Stimulated activated naive CD8-positive, alpha-beta T cell treated with anti-CD3 and anti-CD28 coated beads, Interleukin-15, amount 100 ng/mL, for 72 hours (primary cell): ENCODE measurements at regions not wholly inside any gene's neighbourhood (a gene's known extent, or its start where the extent isn't known, plus 50 kb on each side); places are given as distances from the start of the nearest gene placed in this dataset.
"Not testable (repeated sequence)": the region's sequence is repeated elsewhere in the genome, so short reads cannot be mapped to it uniquely, and the experiment has no call there.

ENCODE experiments used
- ATAC-seq: fragments of 150-1000 bp; cut with Tn5 transposase; 2 replicates; pipeline ENCODE4 v1.10.0; 2021; ENCODE audit warnings: mild to moderate bottlenecking, moderate library complexity
- DNase-seq, 2 donors: peaks; one replicate each; pipeline ENCODE4 v3.0.0; 2021 to 2022
- H3K27ac Mint-ChIP-seq, 2 donors: one replicate each; pipeline ENCODE4 v1.8.0; 2022; ENCODE audit warnings: mild to moderate bottlenecking in 2 of 2, mixed read lengths in 2 of 2, moderate library complexity in 2 of 2
- H3K27me3 Mint-ChIP-seq: one replicate; pipeline ENCODE4 v1.8.0; 2022; ENCODE audit warnings: mixed read lengths
- H3K4me1 Mint-ChIP-seq: one replicate; pipeline ENCODE4 v1.8.0; 2022; ENCODE audit warnings: mild to moderate bottlenecking, mixed read lengths
- H3K4me3 Mint-ChIP-seq, 2 donors: one replicate each; pipeline ENCODE4 v1.8.0; 2022; ENCODE audit warnings: mild to moderate bottlenecking in 2 of 2, mixed read lengths in 2 of 2, moderate library complexity in 1 of 2
- H3K9me3 Mint-ChIP-seq, 2 donors: one replicate each; pipeline ENCODE4 v1.8.0; 2022; ENCODE audit warnings: mixed read lengths in 2 of 2

DNA sequence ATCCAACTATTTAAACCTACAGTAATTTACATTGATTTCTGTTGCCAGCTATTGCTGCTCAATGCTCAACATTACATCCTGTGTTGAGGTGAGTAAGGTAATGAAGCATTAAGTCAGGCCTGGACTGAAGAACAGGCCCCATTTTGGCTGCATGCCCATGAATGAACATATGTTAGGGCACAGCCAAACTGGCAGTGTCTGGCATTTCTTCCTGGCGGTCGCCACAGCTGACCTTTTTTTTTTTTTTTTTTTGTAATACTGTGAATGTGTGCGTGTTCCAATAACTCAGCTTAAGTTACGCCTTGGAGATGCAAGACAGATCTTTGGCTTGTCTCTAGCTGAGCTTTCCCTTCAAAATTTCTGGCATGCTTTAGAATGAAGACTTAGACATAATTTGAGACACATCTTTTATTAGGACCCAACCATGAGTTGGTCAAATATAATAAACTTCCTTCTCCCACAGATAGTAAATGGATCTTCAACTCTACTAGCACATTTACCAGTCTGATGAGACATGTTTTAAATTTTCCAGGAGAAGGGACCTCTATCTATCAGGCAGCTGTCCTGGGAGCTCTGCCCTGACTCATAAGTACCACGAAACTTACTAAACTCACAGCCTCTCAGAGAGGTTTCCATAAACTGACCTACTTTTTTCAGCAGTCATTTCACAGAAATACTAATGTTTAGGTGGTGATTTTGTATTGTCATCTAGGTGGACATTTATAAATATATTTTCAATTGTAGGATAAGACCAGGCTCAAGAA is 341.1 kb upstream of the RUNX1 start:
- Mint-ChIP-seq H3K27me3 (no peaks in the 10 kb centered on the region), H3K9me3 (peaks cover 0 to 10% of the 10 kb centered on the region in 2 donors), H3K4me3 (no peak overlapping the region), H3K4me1 (no peaks in the 10 kb centered on the region), H3K27ac (no peak overlapping the region)
- ATAC-seq (no peak), DNase-seq (no peak)

DNA sequence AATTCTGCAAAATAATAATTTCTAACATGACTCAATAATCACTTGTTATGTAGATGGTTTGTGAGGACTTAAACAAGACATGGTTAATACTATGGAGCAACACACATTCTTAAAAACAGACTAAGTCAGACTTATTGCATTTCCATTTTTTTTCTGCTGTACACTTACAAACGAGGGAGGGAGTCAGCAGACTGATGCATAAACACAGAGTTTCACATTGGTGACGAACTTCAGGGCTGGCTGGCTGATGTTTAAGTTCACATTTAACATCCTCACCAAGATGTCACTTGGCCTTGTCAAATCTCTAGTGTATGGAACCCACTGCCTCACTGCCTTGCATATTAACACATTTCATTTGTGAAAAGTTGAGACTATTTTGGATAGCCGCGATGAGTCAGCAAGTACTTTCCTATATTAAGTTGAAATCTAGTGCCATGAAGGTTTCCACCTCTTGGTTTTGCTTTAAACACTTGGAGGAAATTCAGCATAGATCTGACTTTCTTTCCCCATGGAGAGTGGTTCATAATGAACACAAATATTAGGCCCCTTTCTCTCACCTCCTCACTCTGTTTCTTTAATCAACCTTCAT is 337.5 kb upstream of the RUNX1 start:
- peaks cover 0 to 10% of the 10 kb centered on the region in 2 donors for H3K9me3 Mint-ChIP-seq
- no peak overlapping the region for H3K4me3 Mint-ChIP-seq
- DNase-seq (no peak), ATAC-seq (no peak)
- no peaks in the 10 kb centered on the region for H3K27me3 Mint-ChIP-seq
- H3K4me1 Mint-ChIP-seq: no peaks in the 10 kb centered on the region
- no peak overlapping the region for H3K27ac Mint-ChIP-seq

GRCh38 chr21:35384375-35384774 is 335.3 kb upstream of the RUNX1 start:
- Mint-ChIP-seq H3K4me3 (no peak overlapping the region), H3K4me1 (no peaks in the 10 kb centered on the region), H3K27me3 (no peaks in the 10 kb centered on the region), H3K9me3 (peaks cover 0 to 10% of the 10 kb centered on the region in 2 donors), H3K27ac (no peak overlapping the region)
- no peak for ATAC-seq
- no peak for DNase-seq

DNA sequence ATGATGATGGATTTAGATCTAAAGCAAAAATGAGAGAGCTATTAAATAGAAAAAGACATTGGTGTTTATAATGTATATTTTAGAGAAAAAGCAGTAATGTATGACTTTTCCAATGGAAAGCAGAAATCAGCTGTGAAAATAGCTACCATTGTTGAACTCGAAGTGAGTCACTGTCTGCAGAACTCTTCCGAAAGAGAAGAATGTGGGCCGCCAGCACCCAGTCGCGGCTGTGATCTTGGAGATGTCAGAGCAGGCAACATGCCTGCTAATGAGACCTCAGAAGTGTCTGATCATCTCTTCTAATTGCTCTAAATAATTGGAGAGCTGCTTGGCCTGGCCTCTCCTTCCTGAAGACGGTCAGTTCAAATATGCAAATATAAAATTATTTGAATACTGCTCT is 333.6 kb upstream of the RUNX1 start:
- no peaks in the 10 kb centered on the region for H3K4me1 Mint-ChIP-seq
- H3K4me3 Mint-ChIP-seq: no peak overlapping the region
- no peaks in the 10 kb centered on the region for H3K9me3 Mint-ChIP-seq
- DNase-seq (no peak), ATAC-seq (no peak)
- no peak overlapping the region for H3K27ac Mint-ChIP-seq
- H3K27me3 Mint-ChIP-seq: no peaks in the 10 kb centered on the region

DNA sequence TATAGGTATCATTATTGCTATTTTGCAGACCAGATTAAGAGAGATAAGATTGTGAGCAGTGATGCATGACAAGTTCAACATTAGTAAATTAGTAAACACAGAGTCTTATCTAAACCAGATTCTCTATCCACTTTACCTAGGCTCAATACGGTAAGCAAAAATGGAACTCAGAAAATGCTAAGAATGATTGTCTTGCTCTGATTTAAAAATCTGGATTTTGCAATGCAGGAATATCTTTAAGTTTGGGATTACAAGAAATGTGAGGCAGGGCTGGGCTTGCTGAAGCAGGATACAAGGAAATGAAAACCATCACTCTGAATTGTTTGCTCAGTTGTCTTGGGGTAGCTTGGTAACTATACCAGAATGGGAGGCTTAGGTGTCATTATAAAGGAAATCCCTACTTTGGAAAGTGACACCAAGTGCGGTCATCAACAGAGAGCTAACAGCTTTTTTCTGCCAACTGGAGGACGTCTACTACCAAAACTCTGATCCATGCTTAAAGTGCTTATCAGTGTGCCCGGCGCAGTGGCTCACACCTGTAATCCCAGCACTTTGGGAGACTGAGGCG is 332.7 kb upstream of the RUNX1 start:
- no peak overlapping the region for H3K27ac Mint-ChIP-seq
- H3K4me1 Mint-ChIP-seq: no peaks in the 10 kb centered on the region
- DNase-seq (no peak), ATAC-seq (no peak)
- H3K4me3 Mint-ChIP-seq: no peak overlapping the region
- H3K27me3 Mint-ChIP-seq: no peaks in the 10 kb centered on the region
- no peaks in the 10 kb centered on the region for H3K9me3 Mint-ChIP-seq

- not testable (repeated sequence) for ATAC-seq, H3K9me3 Mint-ChIP-seq, H3K4me1 Mint-ChIP-seq, H3K27ac Mint-ChIP-seq, H3K27me3 Mint-ChIP-seq, H3K4me3 Mint-ChIP-seq, DNase-seq
Observed at GRCh38 chr21:35380304-35380703, 331.2 kb upstream of the RUNX1 start.

GRCh38 chr21:35378881-35379280 is 329.8 kb upstream of the RUNX1 start:
- ATAC-seq: no peak
- Mint-ChIP-seq H3K4me3 (no peak overlapping the region), H3K4me1 (no peaks in the 10 kb centered on the region), H3K9me3 (no peaks in the 10 kb centered on the region), H3K27ac (no peak overlapping the region), H3K27me3 (no peaks in the 10 kb centered on the region)
- no peak for DNase-seq

DNA sequence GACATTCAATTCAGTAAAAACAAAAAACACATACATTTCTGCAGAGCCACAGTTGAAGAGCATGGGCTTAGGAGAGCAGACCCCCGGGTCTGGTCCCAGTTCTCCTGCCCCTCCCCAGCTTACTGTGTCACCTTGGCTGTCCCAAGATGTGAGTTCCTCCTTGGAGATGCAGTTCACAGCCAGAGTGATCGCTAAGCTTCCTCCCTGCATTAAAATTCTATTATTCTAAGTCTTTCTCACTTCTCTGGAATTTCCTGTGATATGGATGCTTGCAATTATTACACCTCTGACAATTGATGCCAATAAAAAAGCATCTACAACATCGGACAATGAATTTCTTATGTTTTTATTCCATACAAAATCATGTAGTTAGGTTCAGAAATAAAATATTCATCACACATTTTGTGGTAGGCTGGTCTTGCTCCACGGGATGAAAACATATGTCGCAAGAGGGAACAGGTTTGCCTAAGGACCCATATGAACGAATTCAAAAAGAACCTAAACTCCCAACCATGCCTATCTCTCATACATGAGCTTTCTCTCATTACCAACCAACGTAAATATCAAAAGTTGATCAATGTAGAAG is 328.5 kb upstream of the RUNX1 start:
- no peak overlapping the region for H3K27ac Mint-ChIP-seq
- no peaks in the 10 kb centered on the region for H3K9me3 Mint-ChIP-seq
- ATAC-seq (no peak), DNase-seq (no peak)
- no peaks in the 10 kb centered on the region for H3K27me3 Mint-ChIP-seq
- no peaks in the 10 kb centered on the region for H3K4me1 Mint-ChIP-seq
- H3K4me3 Mint-ChIP-seq: no peak overlapping the region

DNA sequence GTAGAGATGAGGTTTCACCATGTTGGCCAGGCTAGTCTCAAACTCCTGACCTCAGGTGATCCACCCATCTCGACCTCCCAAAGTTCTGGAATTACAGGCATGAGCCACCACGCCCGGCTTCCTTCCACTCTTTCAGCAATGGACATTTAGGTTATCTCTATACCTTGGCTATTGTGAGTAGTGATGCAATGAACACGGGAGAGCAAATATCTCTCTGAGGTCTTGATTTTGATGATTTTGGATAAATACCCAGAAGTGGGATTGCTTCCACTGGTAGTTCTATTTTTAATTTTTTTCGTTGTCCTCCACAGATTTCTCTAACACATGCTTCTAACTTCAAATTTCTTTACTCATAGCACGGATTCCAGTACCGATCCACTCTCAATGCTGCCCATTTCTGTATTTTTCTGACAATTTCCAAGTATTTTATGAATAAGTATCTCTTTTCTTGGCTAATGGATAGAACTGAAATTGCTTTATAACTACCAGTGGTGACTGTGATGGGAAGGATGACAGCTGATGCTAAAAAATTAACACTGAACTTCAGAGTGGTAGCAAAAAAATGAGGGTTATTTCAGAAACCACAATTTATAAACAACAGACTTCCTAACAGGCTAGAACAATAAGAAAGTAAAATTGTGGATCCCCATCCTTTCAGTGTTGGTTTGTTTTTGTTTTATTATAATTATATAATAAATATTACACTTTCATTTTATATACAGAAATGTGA is 327.5 kb upstream of the RUNX1 start:
- H3K27me3 Mint-ChIP-seq: no peaks in the 10 kb centered on the region
- H3K4me3 Mint-ChIP-seq: no peak overlapping the region
- no peak for ATAC-seq
- DNase-seq: no peak
- H3K27ac Mint-ChIP-seq: no peak overlapping the region
- no peaks in the 10 kb centered on the region for H3K4me1 Mint-ChIP-seq
- H3K9me3 Mint-ChIP-seq: no peaks in the 10 kb centered on the region

- Mint-ChIP-seq H3K27ac (no peak overlapping the region), H3K4me3 (no peak overlapping the region), H3K4me1 (no peaks in the 10 kb centered on the region), H3K27me3 (no peaks in the 10 kb centered on the region), H3K9me3 (no peaks in the 10 kb centered on the region)
- no peak for ATAC-seq
- no peak for DNase-seq
Observed at GRCh38 chr21:35375115-35375514, 326.0 kb upstream of the RUNX1 start.

GRCh38 chr21:35373998-35374397 is 324.9 kb upstream of the RUNX1 start:
- no peak for DNase-seq
- Mint-ChIP-seq H3K9me3 (no peaks in the 10 kb centered on the region), H3K27me3 (no peaks in the 10 kb centered on the region), H3K4me1 (no peaks in the 10 kb centered on the region), H3K4me3 (no peak overlapping the region), H3K27ac (no peak overlapping the region)
- ATAC-seq: no peak

- DNase-seq (no peak), ATAC-seq (no peak)
- Mint-ChIP-seq H3K4me3 (no peak overlapping the region), H3K27me3 (no peaks in the 10 kb centered on the region), H3K9me3 (no peaks in the 10 kb centered on the region), H3K27ac (no peak overlapping the region), H3K4me1 (no peaks in the 10 kb centered on the region)
Observed at GRCh38 chr21:35372201-35372600, 323.1 kb upstream of the RUNX1 start.

GRCh38 chr21:35370671-35371070 is 321.6 kb upstream of the RUNX1 start:
- Mint-ChIP-seq H3K4me3 (no peak overlapping the region), H3K27me3 (no peaks in the 10 kb centered on the region), H3K27ac (no peak overlapping the region), H3K4me1 (no peaks in the 10 kb centered on the region), H3K9me3 (no peaks in the 10 kb centered on the region)
- DNase-seq (no peak), ATAC-seq (no peak)

DNA sequence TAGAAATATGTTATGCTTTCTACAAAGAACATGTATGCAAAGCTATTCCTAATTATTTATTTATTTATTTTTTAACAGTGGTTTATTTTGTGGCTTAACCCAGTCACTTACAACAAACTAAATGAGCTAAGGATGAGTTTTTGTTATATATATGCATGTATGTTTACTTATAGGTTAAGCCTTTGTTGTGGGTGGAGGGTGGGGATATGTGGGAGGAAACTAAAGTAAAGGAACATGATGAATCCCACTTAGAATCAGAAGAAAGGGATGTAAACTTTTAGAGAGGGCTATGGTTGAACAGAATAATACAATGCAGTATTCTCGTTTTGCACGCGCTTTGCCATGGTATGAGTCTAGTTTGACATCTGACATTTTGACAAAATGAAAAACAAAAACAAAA is 321.0 kb upstream of the RUNX1 start:
- Mint-ChIP-seq H3K27me3 (no peaks in the 10 kb centered on the region), H3K4me3 (no peak overlapping the region), H3K27ac (no peak overlapping the region), H3K4me1 (no peaks in the 10 kb centered on the region), H3K9me3 (no peaks in the 10 kb centered on the region)
- DNase-seq (no peak), ATAC-seq (no peak)

GRCh38 chr21:35368326-35368725 is 319.2 kb upstream of the RUNX1 start:
- Mint-ChIP-seq H3K4me3 (no peak overlapping the region), H3K27ac (no peak overlapping the region), H3K27me3 (no peaks in the 10 kb centered on the region), H3K4me1 (no peaks in the 10 kb centered on the region), H3K9me3 (peaks cover 0 to 6% of the 10 kb centered on the region in 2 donors)
- ATAC-seq (no peak), DNase-seq (no peak)

- no peaks in the 10 kb centered on the region for H3K4me1 Mint-ChIP-seq
- no peak overlapping the region for H3K4me3 Mint-ChIP-seq
- no peak overlapping the region for H3K27ac Mint-ChIP-seq
- H3K9me3 Mint-ChIP-seq: peaks cover 0 to 11% of the 10 kb centered on the region in 2 donors
- DNase-seq (no peak), ATAC-seq (no peak)
- no peaks in the 10 kb centered on the region for H3K27me3 Mint-ChIP-seq
Observed at GRCh38 chr21:35367553-35367952, 318.5 kb upstream of the RUNX1 start.
